Activated T-cell treated with anti-CD3 and anti-CD28 coated beads for 48 hours (primary cell): ENCODE measurements at regions not wholly inside any gene's neighbourhood (a gene's known extent, or its start where the extent isn't known, plus 50 kb on each side); places are given as distances from the start of the nearest gene placed in this dataset.
"Not testable (repeated sequence)": the region's sequence is repeated elsewhere in the genome, so short reads cannot be mapped to it uniquely, and the experiment has no call there.

Experiments
- DNase-seq: peaks from one replicate; pipeline ENCODE4 v3.0.0-alpha.2; 2020; ENCODE audit warnings: low read depth

GRCh38 chr11:15300341-15300740 lies 185.6 kb downstream of the INSC start:
- no peak for DNase-seq

DNA sequence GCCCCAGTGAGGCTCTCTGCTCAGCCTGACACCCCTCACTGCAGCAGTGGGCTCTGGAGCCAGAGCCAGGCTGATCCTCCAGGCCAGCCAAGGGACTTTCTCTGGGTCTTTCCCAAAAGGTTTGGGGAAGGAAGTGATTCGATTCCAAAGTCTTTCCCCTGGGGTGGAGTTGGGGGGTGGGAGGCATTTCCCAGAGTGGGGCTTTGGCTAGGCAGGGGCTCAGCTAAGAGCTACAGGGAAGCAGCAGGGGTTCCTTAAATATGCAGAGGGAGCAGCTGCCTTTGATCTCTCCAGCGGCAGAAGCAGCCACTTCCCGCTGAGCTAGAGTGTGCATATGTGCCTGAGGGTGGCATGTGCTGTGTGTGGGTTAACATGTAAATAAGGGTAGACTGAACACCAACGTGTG lies 192.9 kb downstream of the INSC start:
- DNase-seq: no peak

DNA sequence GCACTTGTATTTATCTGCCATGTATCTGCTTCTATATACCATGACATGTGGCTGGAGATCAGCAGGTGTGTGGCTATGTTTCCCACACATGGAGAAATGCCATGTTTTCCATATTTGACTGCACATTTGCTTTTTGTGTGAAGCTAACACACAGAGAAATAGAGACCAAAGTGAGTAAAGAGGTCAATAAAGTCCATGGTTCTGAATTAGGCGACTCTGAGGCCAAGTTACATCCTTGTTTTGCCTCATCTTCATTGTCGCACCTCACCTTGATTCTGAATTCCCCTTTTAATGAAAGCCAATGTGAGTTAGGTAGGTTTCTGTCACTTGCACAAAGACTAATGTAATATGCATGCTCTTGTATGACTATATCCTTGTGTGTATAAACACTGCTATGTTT lies 194.1 kb downstream of the INSC start:
- DNase-seq: no peak

DNA sequence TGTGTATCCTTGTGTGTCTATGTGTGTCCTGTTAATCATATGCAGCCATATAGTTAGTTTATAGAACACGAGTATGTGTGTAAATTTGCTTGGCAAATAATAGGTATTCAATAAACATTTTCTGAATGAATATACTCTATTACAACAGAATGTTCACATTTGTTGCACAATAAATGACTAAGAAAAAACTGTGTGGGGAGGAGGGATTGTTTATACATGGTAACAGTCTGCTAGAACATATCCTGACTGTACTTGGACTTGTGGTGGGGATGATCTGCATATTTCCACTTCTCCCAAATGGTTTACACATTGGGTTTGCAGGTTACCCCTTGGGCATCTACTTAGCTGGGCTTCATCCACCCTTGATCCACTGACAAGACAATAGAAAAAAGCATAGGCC lies 194.6 kb downstream of the INSC start:
- no peak for DNase-seq

DNA sequence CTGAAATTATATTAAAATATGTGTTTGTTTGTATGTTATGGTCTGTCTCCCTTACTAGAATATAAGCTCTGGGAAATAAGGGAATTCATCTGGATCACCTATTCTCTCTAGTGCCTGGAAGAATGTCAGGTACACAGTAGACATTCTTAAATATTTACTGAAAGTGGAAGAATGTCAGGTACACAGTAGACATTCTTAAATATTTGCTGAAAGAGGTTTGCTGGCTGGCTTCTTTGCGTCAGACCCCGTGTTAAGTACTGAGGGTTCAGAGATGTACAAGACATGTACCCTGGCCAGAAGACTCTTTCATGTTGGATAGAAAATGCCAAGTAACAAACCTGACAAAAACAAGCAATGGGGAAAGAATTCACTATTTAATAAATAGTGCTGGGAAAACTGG lies 199.1 kb downstream of the INSC start:
- DNase-seq: no peak

DNA sequence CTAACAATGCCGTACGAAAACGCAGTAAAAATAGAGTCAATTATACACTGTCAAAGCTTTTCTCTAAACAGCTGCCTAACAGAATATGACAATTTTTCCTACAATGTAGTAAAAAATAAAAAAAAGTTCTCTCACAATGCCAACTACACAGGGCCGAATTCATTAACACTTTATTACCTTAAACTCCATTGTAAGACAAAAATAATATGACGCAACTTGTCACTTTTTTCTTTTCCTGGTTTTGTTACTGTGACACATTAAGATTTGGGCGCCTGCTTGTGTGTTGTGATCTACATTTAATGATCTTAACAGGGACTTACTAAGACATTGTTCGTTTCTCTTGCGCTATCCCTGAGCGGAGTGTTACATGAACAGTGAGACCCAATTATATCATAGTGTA lies 204.1 kb downstream of the INSC start:
- DNase-seq: no peak

- no peak for DNase-seq
Observed at GRCh38 chr11:15326520-15326919, 211.8 kb downstream of the INSC start.

- DNase-seq: no peak
Observed at GRCh38 chr11:15327786-15328231, 213.1 kb downstream of the INSC start.

DNA sequence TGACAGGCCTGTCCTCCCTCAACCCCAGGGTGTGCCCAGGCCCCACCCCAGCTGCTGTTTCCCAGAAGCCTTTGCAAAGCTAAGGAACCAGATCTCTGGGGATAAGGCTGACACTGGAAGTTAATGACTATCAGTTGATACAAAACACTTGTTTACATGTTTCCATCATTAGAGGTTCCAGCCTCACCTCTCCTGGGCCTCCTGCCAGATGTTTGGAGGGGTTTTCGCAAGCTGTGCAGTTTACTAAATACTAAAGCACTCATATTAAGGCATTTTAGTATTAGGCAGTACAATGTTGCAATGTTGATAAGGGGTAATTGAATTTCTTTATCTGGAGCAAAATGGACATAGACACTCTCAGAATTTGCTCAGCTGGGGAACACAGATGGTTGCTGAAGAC lies 218.7 kb downstream of the INSC start:
- DNase-seq: no peak

- DNase-seq: no peak
Observed at GRCh38 chr11:15334766-15335165, 220.0 kb downstream of the INSC start.

DNA sequence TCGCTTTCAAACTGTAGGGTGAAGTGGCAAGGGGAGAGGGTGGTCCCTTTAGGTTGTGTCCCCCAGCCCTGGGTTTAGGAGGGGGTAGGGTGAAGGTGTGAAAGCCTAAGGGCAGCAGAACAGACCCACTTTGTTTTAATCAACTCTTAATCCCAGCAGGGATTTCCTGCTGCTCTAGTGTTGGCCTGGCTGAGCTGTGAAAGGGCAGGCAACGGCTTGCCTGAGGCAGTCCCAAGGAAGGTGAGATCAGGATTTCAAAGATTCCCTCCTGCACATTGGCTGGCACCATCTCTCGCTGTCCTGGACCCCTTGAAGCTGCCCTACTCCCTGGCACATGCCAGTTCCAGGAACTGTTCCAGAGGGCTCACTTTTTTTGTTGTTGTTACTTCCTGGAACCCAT lies 221.3 kb downstream of the INSC start:
- DNase-seq: no peak

DNA sequence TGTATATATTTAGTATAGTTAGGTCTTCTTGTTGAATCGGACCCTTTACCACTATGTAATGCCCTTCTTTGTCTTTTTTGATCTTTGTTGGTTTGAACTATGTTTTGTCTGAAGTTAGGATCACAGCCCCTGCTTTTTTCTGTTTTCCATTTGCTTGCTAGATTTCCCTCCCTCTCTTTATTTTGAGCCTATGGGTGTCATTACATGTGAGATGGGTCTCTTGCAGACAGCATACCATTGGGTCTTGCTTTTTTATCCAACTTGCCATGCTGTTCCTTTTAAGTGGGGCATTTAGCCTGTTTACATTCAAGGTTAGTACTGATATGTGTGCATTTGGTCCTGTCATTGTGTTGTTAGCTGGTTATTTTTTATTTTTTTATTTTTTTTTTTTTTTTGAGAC lies 224.6 kb downstream of the INSC start:
- DNase-seq: no peak

DNA sequence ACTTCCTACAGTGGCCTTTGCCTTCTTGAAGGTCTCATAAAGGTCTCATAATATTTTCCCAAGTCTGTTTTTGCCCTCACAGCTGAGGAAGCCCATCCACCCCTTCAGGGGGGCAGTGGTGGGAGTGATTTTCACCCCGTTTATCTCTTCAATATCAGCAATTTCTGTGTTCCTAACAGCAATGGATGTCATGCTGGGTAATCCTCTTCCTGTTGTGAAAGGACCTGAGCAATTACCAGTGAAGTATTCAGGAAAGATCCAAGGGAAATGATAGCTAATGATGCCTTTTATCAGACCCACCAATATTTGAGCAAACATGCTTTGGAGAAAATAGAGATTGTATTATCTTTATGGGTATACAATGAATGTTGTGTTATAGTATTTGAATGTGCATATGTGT lies 226.9 kb downstream of the INSC start:
- no peak for DNase-seq

- DNase-seq: no peak
Observed at GRCh38 chr11:15342163-15342562, 227.4 kb downstream of the INSC start.

GRCh38 chr11:15346907-15347306 lies 232.2 kb downstream of the INSC start:
- DNase-seq: no peak

- DNase-seq: no peak
Observed at GRCh38 chr11:15347969-15348734, 233.4 kb downstream of the INSC start.

- DNase-seq: no peak
Observed at GRCh38 chr11:15349413-15349812, 234.7 kb downstream of the INSC start.

GRCh38 chr11:15361316-15361715 lies 246.6 kb downstream of the INSC start:
- no peak for DNase-seq

GRCh38 chr11:15365286-15365685 lies 250.6 kb downstream of the INSC start:
- DNase-seq: not testable (repeated sequence)

DNA sequence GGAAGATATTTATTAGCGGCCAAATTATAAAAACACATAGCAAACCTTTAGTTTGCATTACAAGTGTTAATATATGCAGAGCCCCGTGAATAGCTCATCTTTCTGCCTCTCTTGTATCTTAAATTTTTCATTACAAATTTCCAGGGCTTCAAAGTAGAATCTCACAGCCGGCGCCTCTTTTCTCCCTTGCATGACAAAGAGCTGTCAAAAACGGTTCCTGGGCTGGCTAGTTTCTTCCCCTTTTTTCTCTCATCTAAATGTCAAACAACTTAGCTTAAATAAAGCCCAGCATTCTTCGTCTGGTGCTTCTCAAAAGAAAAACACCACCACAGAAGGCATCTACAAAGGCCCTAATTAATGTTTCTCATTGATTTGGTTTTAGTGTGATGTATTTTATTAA lies 253.0 kb downstream of the INSC start:
- no peak for DNase-seq

DNA sequence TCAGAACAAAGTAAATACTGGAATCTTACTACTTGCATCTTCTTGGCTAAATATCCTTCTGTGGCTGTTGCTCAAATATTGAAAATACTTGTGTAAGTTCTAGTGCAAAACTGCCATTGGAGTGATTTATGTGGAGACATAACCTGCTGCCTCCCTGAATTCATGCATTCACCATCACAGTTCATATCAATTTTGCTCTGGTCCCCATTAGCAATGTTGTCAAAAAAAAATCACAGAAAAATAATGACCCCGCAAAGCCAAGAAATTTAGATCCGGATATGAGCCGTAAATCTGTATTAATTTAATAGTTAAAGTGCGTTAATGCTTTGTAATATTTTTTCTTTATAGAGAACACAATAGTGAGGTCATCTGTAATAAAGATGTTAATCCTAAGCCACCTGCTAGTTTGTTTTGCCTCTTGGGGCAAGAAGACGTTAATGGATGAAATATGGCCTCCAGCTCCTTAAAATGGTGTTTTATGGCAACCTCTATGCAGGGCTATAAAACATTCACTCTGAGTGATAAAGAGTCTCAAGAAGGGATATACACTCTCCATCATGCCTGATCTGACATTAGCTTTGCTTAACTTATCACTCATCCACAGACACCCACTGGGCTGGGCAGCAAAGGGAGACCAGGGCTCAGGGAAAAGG lies 255.9 kb downstream of the INSC start:
- DNase-seq: no peak

- no peak for DNase-seq
Observed at GRCh38 chr11:15371533-15371932, 256.8 kb downstream of the INSC start.

- no peak for DNase-seq
Observed at GRCh38 chr11:15374418-15374817, 259.7 kb downstream of the INSC start.

DNA sequence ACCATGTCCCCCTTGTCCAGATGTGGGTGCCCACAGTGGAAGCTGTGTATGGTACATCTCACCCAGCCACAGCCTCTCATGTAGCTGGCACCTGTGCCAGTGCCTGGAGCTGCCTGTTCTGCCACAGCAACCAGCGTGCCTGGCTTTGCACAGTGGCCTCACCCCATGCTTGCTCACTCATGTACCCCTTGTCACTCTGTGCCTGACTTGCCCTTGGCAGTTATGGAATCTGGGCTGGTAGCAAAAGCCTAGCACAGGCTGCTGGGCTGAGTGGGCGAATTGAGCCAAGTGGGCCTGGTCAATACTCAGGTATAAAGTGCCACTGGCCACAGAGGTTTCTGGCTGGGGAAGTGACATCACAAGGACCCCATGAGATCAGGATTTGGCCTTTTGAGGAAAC lies 264.2 kb downstream of the INSC start:
- no peak for DNase-seq
